ENCODE measurements at regions not wholly inside any gene's neighbourhood (a gene's known extent, or its start where the extent isn't known, plus 50 kb on each side); places are given as distances from the start of the nearest gene placed in this dataset.

- WGBS, 2 donors (ENCODE audit: low coverage in 1 of 2), result 48 to 50% methylated on average over 1 of the region's 1 CpG
- Histone ChIP-seq H3K4me1 (no peaks in the 10 kb centered on the region), H3K27ac (no peak overlapping the region), H3K4me3 (no peak overlapping the region), H3K9me3 (no peaks in the 10 kb centered on the region), H3K36me3 (no peaks in the 10 kb centered on the region), H3K27me3 (no peaks in the 10 kb centered on the region)
- in situ Hi-C loops (cut with MboI; ENCODE audit: low pct_ligation_motif_present in 1 of 4, low pct_unique_long_range_greater_than_20kb in 1 of 4, low sequenced_read_pairs in 3 of 4) (no loop called here), intact Hi-C loops (cut with DNase I; ENCODE audit: low total_unique reads) (no loop called here)
- no peak for DNase-seq
- TF ChIP-seq EP300 (IDR thresholded peaks at IDR 0.05; ENCODE audit: low read depth), result no peak
Observed at GRCh38 chr7:42460933-42461332, 223.9 kb upstream of the GLI3 start.

GRCh38 chr7:42460148-42460547 is 223.1 kb upstream of the GLI3 start:
- DNase-seq, result no peak
- in situ Hi-C loops (cut with MboI; ENCODE audit: low pct_ligation_motif_present in 1 of 4, low pct_unique_long_range_greater_than_20kb in 1 of 4, low sequenced_read_pairs in 3 of 4) (no loop called here), intact Hi-C loops (cut with DNase I; ENCODE audit: low total_unique reads) (no loop called here)
- Histone ChIP-seq H3K9me3 (no peaks in the 10 kb centered on the region), H3K4me1 (no peaks in the 10 kb centered on the region), H3K36me3 (no peaks in the 10 kb centered on the region), H3K27me3 (no peaks in the 10 kb centered on the region), H3K4me3 (no peak overlapping the region), H3K27ac (no peak overlapping the region)
- 83% methylated on average over 2 of the region's 2 CpGs; no CpG with 5 or more reads in 1 of the 2 donors for WGBS, 2 donors (ENCODE audit: low coverage in 1 of 2)
- TF ChIP-seq CTCF (IDR thresholded peaks at IDR 0.05) (no peak), POLR2A (IDR thresholded peaks at IDR 0.05) (no peak), POLR2AphosphoS5 (IDR thresholded peaks at IDR 0.05) (no peak), EP300 (IDR thresholded peaks at IDR 0.05; ENCODE audit: low read depth) (no peak)

DNA sequence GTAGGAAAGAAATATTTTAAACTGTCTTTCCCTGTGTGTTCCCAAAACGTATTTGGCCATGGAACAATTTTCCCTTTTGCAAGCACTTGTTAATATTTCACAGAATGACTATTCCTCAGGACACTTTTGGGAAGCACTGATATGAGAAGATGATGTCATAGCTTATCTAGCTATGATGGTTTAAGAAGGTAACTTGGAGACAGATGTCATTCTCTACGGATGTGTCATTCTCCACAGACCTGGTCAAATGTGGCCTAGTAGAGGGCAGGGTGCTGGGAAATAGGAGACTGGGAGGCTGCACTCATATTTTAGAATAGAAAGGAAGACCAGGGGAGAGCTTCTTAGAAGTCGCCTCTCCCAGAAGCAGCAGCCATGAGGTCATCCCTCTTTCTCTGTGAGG is 220.7 kb upstream of the GLI3 start:
- in situ Hi-C loops (cut with MboI; ENCODE audit: low pct_ligation_motif_present in 1 of 4, low pct_unique_long_range_greater_than_20kb in 1 of 4, low sequenced_read_pairs in 3 of 4), result no loop called here
- intact Hi-C loops (cut with DNase I; ENCODE audit: low total_unique reads), result no loop called here
- H3K4me1 ChIP-seq, result peaks cover 0 to 7% (median 2%) of the 10 kb centered on the region in 4 donors
- no peaks in the 10 kb centered on the region for H3K9me3 ChIP-seq
- H3K27me3 ChIP-seq, result no peaks in the 10 kb centered on the region
- no peak overlapping the region for H3K27ac ChIP-seq
- DNase-seq, result no peak
- WGBS, 2 donors (ENCODE audit: low coverage in 1 of 2), result 59 to 75% methylated on average over 2 to 3 of the region's 3 CpGs
- TF ChIP-seq POLR2AphosphoS5 (IDR thresholded peaks at IDR 0.05) (no peak), CTCF (IDR thresholded peaks at IDR 0.05) (no peak), POLR2A (IDR thresholded peaks at IDR 0.05) (no peak), EP300 (IDR thresholded peaks at IDR 0.05; ENCODE audit: low read depth) (no peak)
- H3K4me3 ChIP-seq, result no peak overlapping the region
- H3K36me3 ChIP-seq, result no peaks in the 10 kb centered on the region

- DNase-seq, result no peak
- TF ChIP-seq CTCF (IDR thresholded peaks at IDR 0.05) (no peak), POLR2AphosphoS5 (IDR thresholded peaks at IDR 0.05) (no peak), POLR2A (IDR thresholded peaks at IDR 0.05) (no peak), EP300 (IDR thresholded peaks at IDR 0.05; ENCODE audit: low read depth) (no peak)
- Histone ChIP-seq H3K4me3 (no peak overlapping the region), H3K9me3 (no peaks in the 10 kb centered on the region), H3K27ac (no peak overlapping the region), H3K27me3 (no peaks in the 10 kb centered on the region), H3K36me3 (no peaks in the 10 kb centered on the region), H3K4me1 (peaks cover 0 to 7% (median 2%) of the 10 kb centered on the region in 4 donors)
- in situ Hi-C loops (cut with MboI; ENCODE audit: low pct_ligation_motif_present in 1 of 4, low pct_unique_long_range_greater_than_20kb in 1 of 4, low sequenced_read_pairs in 3 of 4) (no loop called here), intact Hi-C loops (cut with DNase I; ENCODE audit: low total_unique reads) (no loop called here)
- WGBS, 2 donors (ENCODE audit: low coverage in 1 of 2), result 66 to 78% methylated on average over 1 to 4 of the region's 4 CpGs
Observed at GRCh38 chr7:42456756-42457276, 219.8 kb upstream of the GLI3 start.

DNA sequence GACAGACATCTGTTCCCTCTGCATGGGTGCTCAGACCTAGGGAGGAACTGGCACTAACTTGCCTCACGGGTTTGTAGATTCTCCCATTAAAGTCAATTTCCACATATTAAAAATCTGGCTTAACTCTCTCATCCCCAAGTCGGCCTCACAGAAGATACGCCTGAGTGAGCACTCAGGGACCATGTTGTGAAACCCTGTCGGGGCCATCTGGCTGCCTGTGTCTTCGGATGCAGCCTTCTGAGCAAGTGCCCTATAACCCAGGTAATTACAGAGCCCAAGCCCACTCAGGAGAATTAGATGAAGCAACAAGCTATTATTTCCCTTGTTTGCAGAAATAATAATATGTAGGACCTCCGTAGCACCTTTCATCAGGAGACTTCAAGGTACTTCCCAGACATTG is 219.3 kb upstream of the GLI3 start:
- Histone ChIP-seq H3K9me3 (no peaks in the 10 kb centered on the region), H3K36me3 (no peaks in the 10 kb centered on the region), H3K27me3 (no peaks in the 10 kb centered on the region), H3K4me3 (no peak overlapping the region), H3K4me1 (peaks cover 0 to 7% (median 2%) of the 10 kb centered on the region in 4 donors), H3K27ac (no peak overlapping the region)
- 71 to 86% methylated on average over 1 to 6 of the region's 6 CpGs for WGBS, 2 donors (ENCODE audit: low coverage in 1 of 2)
- TF ChIP-seq POLR2A (IDR thresholded peaks at IDR 0.05), result no peak
- TF ChIP-seq EP300 (IDR thresholded peaks at IDR 0.05; ENCODE audit: low read depth), result no peak
- no peak for DNase-seq
- in situ Hi-C loops (cut with MboI; ENCODE audit: low pct_ligation_motif_present in 1 of 4, low pct_unique_long_range_greater_than_20kb in 1 of 4, low sequenced_read_pairs in 3 of 4) (no loop called here), intact Hi-C loops (cut with DNase I; ENCODE audit: low total_unique reads) (no loop called here)

Measured in transverse colon (tissue), 4 donors.